Upper lobe of left lung (tissue), 4 donors: ENCODE measurements at regions not wholly inside any gene's neighbourhood (a gene's known extent, or its start where the extent isn't known, plus 50 kb on each side); places are given as distances from the start of the nearest gene placed in this dataset.

ENCODE experiments used
- CTCF ChIP-seq, 6 experiments: fragments of 450-650 bp in 4 of 6; fragments of 200-600 bp in 2 of 6; sonication (generic) in 2 of 6; IDR thresholded peaks; one replicate each; pipeline ENCODE4 v1.5.1; 2016 to 2019; ENCODE audit warnings: antibody characterized with exemption in 6 of 6
- EP300 ChIP-seq, 4 donors: sonication (generic); formaldehyde crosslinking; IDR thresholded peaks; one replicate each; pipeline ENCODE4 v1.5.1; 2017; ENCODE audit warnings: antibody characterized with exemption in 4 of 4, control low read depth in 2 of 4
- POLR2A ChIP-seq, 4 donors: fragments of 450-650 bp; IDR thresholded peaks; one replicate each; pipeline ENCODE4 v1.5.1; 2016 to 2017; ENCODE audit warnings: antibody characterized with exemption in 4 of 4, mild to moderate bottlenecking in 2 of 4
- POLR2AphosphoS5 ChIP-seq, 2 donors: sonication (generic); formaldehyde crosslinking; IDR thresholded peaks; one replicate each; pipeline ENCODE4 v1.5.1; 2017; ENCODE audit warnings: antibody characterized with exemption in 2 of 2

GRCh38 chr2:158742536-158742935 is 52.6 kb upstream of the DAPL1 start:
- TF ChIP-seq POLR2A (IDR thresholded peaks at IDR 0.05) (no peak), CTCF (IDR thresholded peaks at IDR 0.05) (no peak), POLR2AphosphoS5 (IDR thresholded peaks at IDR 0.05) (no peak), EP300 (IDR thresholded peaks at IDR 0.05) (no peak)
